Mesendoderm (in vitro differentiated cells): ENCODE measurements at regions not wholly inside any gene's neighbourhood (a gene's known extent, or its start where the extent isn't known, plus 50 kb on each side); places are given as distances from the start of the nearest gene placed in this dataset.
A peak's percentile ranks its signal among the peaks of the same experiment; 100 is the strongest.

Experiments
- DNase-seq: peaks from one replicate; pipeline ENCODE4 v3.0.0; 2013
- H2AK5ac ChIP-seq: 2 replicates; pipeline ENCODE4 v1.6.1; 2013; ENCODE audit warnings: low read length, inconsistent platforms
- H2BK120ac ChIP-seq: 2 replicates; pipeline ENCODE4 v1.6.1; 2013; ENCODE audit warnings: low read depth, mild to moderate bottlenecking, low read length, moderate library complexity, mixed read lengths
- H2BK15ac ChIP-seq: replicated peaks from 2 replicates; pipeline ENCODE4 v1.6.1; 2013; ENCODE audit warnings: low read depth, mild to moderate bottlenecking, moderate library complexity
- H2BK5ac ChIP-seq: 2 replicates; pipeline ENCODE4 v1.6.1; 2013; ENCODE audit warnings: low read length, inconsistent platforms
- H3K18ac ChIP-seq: 2 replicates; pipeline ENCODE4 v1.6.1; 2013; ENCODE audit warnings: mild to moderate bottlenecking, low read length, mixed read lengths
- H3K23ac ChIP-seq: one replicate; pipeline ENCODE4 v1.6.1; 2013; ENCODE audit warnings: low read length
- H3K27ac ChIP-seq: 2 replicates; pipeline ENCODE4 v1.5.1; 2013; ENCODE audit warnings: low read depth, mild to moderate bottlenecking, inconsistent platforms, low read length, moderate library complexity
- H3K27me3 ChIP-seq: 2 replicates; pipeline ENCODE4 v1.6.1; 2013; ENCODE audit warnings: low read length, control low read depth, mild to moderate bottlenecking, inconsistent platforms; ENCODE audit not compliant: insufficient read depth, poor library complexity
- H3K36me3 ChIP-seq: 2 replicates; pipeline ENCODE4 v1.6.1; 2013; ENCODE audit warnings: low read length, inconsistent platforms; ENCODE audit not compliant: control insufficient read depth, insufficient read depth
- H3K4ac ChIP-seq: one replicate; pipeline ENCODE4 v1.6.1; 2013; ENCODE audit warnings: low read depth, mild to moderate bottlenecking, low read length, moderate library complexity
- H3K4me1 ChIP-seq: 2 replicates; pipeline ENCODE4 v1.6.1; 2013; ENCODE audit warnings: low read depth, low read length, inconsistent platforms; ENCODE audit not compliant: control insufficient read depth
- H3K4me2 ChIP-seq: 2 replicates; pipeline ENCODE4 v1.6.1; 2013; ENCODE audit warnings: low read length
- H3K4me3 ChIP-seq: 2 replicates; pipeline ENCODE4 v1.5.1; 2013; ENCODE audit warnings: mild to moderate bottlenecking, low read length
- H3K56ac ChIP-seq: one replicate; pipeline ENCODE4 v1.6.1; 2013; ENCODE audit warnings: low read length
- H3K79me1 ChIP-seq: 2 replicates; pipeline ENCODE4 v1.6.1; 2013; ENCODE audit warnings: low read length, inconsistent platforms
- H3K79me2 ChIP-seq: 2 replicates; pipeline ENCODE4 v1.6.1; 2013; ENCODE audit warnings: mild to moderate bottlenecking, low read length; ENCODE audit not compliant: control insufficient read depth, insufficient read depth
- H3K9ac ChIP-seq: 2 replicates; pipeline ENCODE4 v1.6.1; 2013; ENCODE audit warnings: low read length, inconsistent platforms
- H4K5ac ChIP-seq: one replicate; pipeline ENCODE4 v1.6.1; 2013; ENCODE audit warnings: low read length
- H4K8ac ChIP-seq: one replicate; pipeline ENCODE4 v1.6.1; 2013; ENCODE audit warnings: low read depth, mild to moderate bottlenecking, control low read depth, low read length, moderate library complexity
- WGBS: extraction: QIAGEN DNeasy Blood & Tissue Kit; methylation state at CpG from one replicate; pipeline ENCODE4 v1.1.7; 2013; ENCODE audit warnings: low lambda C conversion rate, missing lambda C conversion rate; ENCODE audit not compliant: insufficient coverage; ENCODE audit errors: extremely low coverage; 5-methylcytosine and 5-hydroxymethylcytosine counted together

DNA sequence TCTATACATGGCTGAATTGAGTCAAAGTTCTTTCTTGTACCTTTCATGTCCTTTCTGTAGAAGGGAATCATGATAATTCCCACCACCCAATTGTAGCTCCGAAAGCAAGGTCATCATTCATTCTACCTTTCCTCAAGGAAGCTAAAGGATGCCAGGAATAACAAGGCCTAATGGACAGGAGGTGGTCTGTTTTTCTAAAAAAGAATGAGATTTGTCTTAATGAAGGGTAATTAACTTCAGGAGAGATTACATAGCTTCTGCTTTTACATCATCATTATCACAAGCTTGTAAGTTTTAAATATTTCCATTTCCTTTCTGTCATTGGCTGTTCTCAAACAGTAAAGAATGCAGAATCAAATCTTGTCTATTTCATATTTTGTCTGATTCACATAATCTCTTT is 249.5 kb upstream of the SORCS1 start:
- H3K4me2 ChIP-seq, result no peak overlapping the region
- no peak overlapping the region for H4K5ac ChIP-seq
- no peaks in the 10 kb centered on the region for H3K27me3 ChIP-seq
- H3K79me1 ChIP-seq, result no peaks in the 10 kb centered on the region
- H2BK120ac ChIP-seq, result no peak overlapping the region
- H3K79me2 ChIP-seq, result no peaks in the 10 kb centered on the region
- H3K4me1 ChIP-seq, result no peaks in the 10 kb centered on the region
- no peak overlapping the region for H4K8ac ChIP-seq
- no peak overlapping the region for H3K18ac ChIP-seq
- no peak overlapping the region for H3K56ac ChIP-seq
- H3K9ac ChIP-seq, result no peak overlapping the region
- no peak overlapping the region for H3K23ac ChIP-seq
- WGBS, result no CpG with 5 or more reads among the region's 1 CpG
- no peak for DNase-seq
- no peak overlapping the region for H2BK5ac ChIP-seq
- no peak overlapping the region for H3K27ac ChIP-seq
- no peak overlapping the region for H2BK15ac ChIP-seq
- no peak overlapping the region for H3K4me3 ChIP-seq
- no peak overlapping the region for H3K4ac ChIP-seq
- no peaks in the 10 kb centered on the region for H3K36me3 ChIP-seq
- H2AK5ac ChIP-seq, result no peak overlapping the region

DNA sequence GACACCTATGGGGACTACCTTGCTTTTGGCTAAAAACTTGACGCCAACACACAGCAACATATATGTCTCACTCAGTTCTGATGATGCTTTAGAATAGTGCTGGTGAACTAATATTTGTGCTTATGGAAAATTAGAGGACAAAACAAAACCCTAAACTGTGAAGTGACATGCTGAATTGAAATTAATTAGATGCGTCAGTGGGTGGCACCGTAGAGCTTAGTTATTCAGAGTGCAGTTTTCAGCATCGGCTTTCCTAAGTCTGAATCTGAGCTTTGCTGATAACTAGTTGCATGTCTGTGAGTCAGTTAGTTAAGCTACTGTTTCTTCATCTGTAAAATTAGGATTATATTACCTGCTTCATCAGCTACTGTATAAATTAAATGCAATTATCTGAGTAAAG is 245.0 kb upstream of the SORCS1 start:
- H4K8ac ChIP-seq, result no peak overlapping the region
- H3K23ac ChIP-seq, result no peak overlapping the region
- no peak overlapping the region for H4K5ac ChIP-seq
- WGBS, result no CpG with 5 or more reads among the region's 4 CpGs
- no peak overlapping the region for H2BK5ac ChIP-seq
- no peaks in the 10 kb centered on the region for H3K79me1 ChIP-seq
- H3K56ac ChIP-seq, result no peak overlapping the region
- H2BK120ac ChIP-seq, result no peak overlapping the region
- H3K9ac ChIP-seq, result no peak overlapping the region
- H2BK15ac ChIP-seq, result no peak overlapping the region
- no peaks in the 10 kb centered on the region for H3K27me3 ChIP-seq
- no peak overlapping the region for H3K4me2 ChIP-seq
- H3K4me1 ChIP-seq, result no peaks in the 10 kb centered on the region
- H3K18ac ChIP-seq, result no peak overlapping the region
- no peak overlapping the region for H3K4ac ChIP-seq
- H3K79me2 ChIP-seq, result no peaks in the 10 kb centered on the region
- no peaks in the 10 kb centered on the region for H3K36me3 ChIP-seq
- H2AK5ac ChIP-seq, result no peak overlapping the region
- peak; percentile 23 for DNase-seq
- H3K27ac ChIP-seq, result no peak overlapping the region
- no peak overlapping the region for H3K4me3 ChIP-seq

DNA sequence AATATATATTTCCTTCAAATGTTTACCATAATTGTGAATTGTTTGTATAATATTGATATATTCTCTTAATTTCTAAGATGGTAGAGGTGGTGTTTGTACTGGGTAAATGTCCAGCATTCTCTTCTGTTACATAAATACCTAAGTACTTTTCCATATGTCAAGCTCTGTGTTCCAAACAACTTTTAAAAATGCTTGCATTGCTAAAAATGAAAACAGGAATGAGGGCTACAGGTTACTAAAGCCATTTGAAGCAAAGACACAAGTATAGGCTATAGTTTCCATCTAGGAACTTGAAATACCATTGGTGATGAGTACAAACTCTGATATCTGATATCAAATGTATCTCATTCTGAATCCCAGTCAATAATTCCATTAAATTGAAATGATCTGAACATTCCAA is 233.6 kb upstream of the SORCS1 start:
- H3K36me3 ChIP-seq, result no peaks in the 10 kb centered on the region
- no peak overlapping the region for H3K4ac ChIP-seq
- H3K56ac ChIP-seq, result no peak overlapping the region
- H2BK5ac ChIP-seq, result no peak overlapping the region
- H2BK120ac ChIP-seq, result no peak overlapping the region
- no peak for DNase-seq
- no peak overlapping the region for H3K9ac ChIP-seq
- no peak overlapping the region for H4K5ac ChIP-seq
- H3K27ac ChIP-seq, result no peak overlapping the region
- H4K8ac ChIP-seq, result no peak overlapping the region
- H2AK5ac ChIP-seq, result no peak overlapping the region
- H3K79me2 ChIP-seq, result no peaks in the 10 kb centered on the region
- H3K4me3 ChIP-seq, result no peak overlapping the region
- no peak overlapping the region for H2BK15ac ChIP-seq
- H3K4me1 ChIP-seq, result no peaks in the 10 kb centered on the region
- H3K18ac ChIP-seq, result no peak overlapping the region
- H3K4me2 ChIP-seq, result no peak overlapping the region
- H3K23ac ChIP-seq, result no peak overlapping the region
- H3K27me3 ChIP-seq, result no peaks in the 10 kb centered on the region
- H3K79me1 ChIP-seq, result no peaks in the 10 kb centered on the region

DNA sequence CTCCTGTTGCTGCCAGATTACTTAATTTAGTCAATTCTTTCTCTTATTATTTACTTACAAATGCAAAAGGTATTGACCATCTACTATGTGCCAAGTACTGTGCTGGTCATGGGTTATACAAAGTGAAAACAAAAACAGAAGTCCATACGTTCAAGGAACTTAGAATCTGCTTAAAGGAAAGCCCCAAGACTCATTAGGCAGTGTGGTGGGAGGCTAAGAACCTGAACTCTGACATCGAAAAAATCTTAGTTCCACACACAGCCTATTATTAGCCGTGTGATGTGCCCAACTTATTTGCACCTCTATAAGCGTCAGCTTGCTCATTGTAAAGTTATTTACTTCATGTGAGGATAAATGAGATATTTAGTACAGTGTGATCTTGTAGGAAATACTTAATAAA is 227.4 kb upstream of the SORCS1 start:
- no peaks in the 10 kb centered on the region for H3K79me1 ChIP-seq
- no peak overlapping the region for H3K4me2 ChIP-seq
- H2BK15ac ChIP-seq, result no peak overlapping the region
- no peak overlapping the region for H2BK5ac ChIP-seq
- H3K4me3 ChIP-seq, result no peak overlapping the region
- H3K27me3 ChIP-seq, result no peaks in the 10 kb centered on the region
- no peaks in the 10 kb centered on the region for H3K36me3 ChIP-seq
- no peaks in the 10 kb centered on the region for H3K4me1 ChIP-seq
- H3K23ac ChIP-seq, result no peak overlapping the region
- no peak overlapping the region for H4K5ac ChIP-seq
- no CpG with 5 or more reads among the region's 4 CpGs for WGBS
- H3K79me2 ChIP-seq, result no peaks in the 10 kb centered on the region
- H3K4ac ChIP-seq, result no peak overlapping the region
- no peak overlapping the region for H2BK120ac ChIP-seq
- no peak overlapping the region for H3K18ac ChIP-seq
- no peak overlapping the region for H2AK5ac ChIP-seq
- H3K27ac ChIP-seq, result no peak overlapping the region
- H3K56ac ChIP-seq, result no peak overlapping the region
- no peak overlapping the region for H3K9ac ChIP-seq
- DNase-seq, result no peak
- H4K8ac ChIP-seq, result no peak overlapping the region

DNA sequence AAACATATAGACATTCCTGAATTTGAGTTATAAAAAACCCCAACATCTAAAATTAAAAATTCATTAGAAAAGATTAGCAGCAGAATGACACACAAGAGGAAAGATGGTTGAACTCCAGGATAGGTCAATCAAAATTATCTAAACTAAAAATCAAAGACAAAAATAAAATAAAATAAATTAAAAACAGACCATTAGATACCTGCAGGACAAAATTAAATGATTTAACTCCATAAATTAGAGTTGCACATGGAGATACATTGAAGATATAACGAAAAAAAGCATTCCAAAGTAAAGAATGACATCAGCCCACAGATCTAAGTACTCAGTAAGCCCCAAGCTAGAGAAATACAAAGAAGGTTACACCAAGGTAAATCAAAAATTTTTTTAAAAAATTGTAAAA is 226.1 kb upstream of the SORCS1 start:
- no peak for DNase-seq
- H3K4me3 ChIP-seq, result no peak overlapping the region
- H3K23ac ChIP-seq, result no peak overlapping the region
- no peak overlapping the region for H2BK15ac ChIP-seq
- no peaks in the 10 kb centered on the region for H3K36me3 ChIP-seq
- H3K4me2 ChIP-seq, result no peak overlapping the region
- H4K8ac ChIP-seq, result no peak overlapping the region
- H2BK5ac ChIP-seq, result no peak overlapping the region
- WGBS, result no CpG with 5 or more reads among the region's 1 CpG
- no peaks in the 10 kb centered on the region for H3K79me2 ChIP-seq
- no peak overlapping the region for H3K56ac ChIP-seq
- no peak overlapping the region for H4K5ac ChIP-seq
- H3K18ac ChIP-seq, result no peak overlapping the region
- no peak overlapping the region for H3K4ac ChIP-seq
- H3K79me1 ChIP-seq, result no peaks in the 10 kb centered on the region
- no peak overlapping the region for H3K27ac ChIP-seq
- H3K4me1 ChIP-seq, result no peaks in the 10 kb centered on the region
- H2BK120ac ChIP-seq, result no peak overlapping the region
- H2AK5ac ChIP-seq, result no peak overlapping the region
- H3K27me3 ChIP-seq, result no peaks in the 10 kb centered on the region
- H3K9ac ChIP-seq, result no peak overlapping the region

DNA sequence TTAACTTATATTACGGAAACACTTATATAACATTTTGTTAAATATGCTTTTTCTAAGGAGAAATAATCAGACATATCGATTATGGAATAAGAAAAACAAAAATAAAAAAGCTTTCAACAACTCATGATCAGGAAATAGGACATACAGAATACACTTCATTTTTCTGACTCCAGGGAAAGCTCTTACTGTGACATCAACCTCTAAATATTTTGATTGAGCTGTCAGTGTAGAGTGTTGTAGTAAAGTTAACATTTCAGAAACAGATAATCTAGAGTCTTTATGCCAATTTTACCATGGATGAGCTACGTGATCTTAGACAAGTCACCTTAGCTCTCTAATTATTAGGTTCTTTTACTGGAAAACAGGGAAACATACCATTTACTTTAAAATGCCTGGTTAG is 218.9 kb upstream of the SORCS1 start:
- no CpG with 5 or more reads among the region's 3 CpGs for WGBS
- Histone ChIP-seq H2BK120ac (no peak overlapping the region), H3K4me2 (no peak overlapping the region), H4K8ac (no peak overlapping the region), H4K5ac (no peak overlapping the region), H3K36me3 (no peaks in the 10 kb centered on the region), H2BK5ac (no peak overlapping the region), H3K27ac (no peak overlapping the region), H3K18ac (no peak overlapping the region), H3K79me2 (no peaks in the 10 kb centered on the region), H3K27me3 (no peaks in the 10 kb centered on the region), H2AK5ac (no peak overlapping the region), H3K4ac (no peak overlapping the region), H3K9ac (no peak overlapping the region), H3K56ac (no peak overlapping the region), H3K23ac (no peak overlapping the region), H3K4me3 (no peak overlapping the region), H3K4me1 (no peaks in the 10 kb centered on the region), H3K79me1 (no peaks in the 10 kb centered on the region), H2BK15ac (no peak overlapping the region)
- no peak for DNase-seq
